HEK293T (cell line): ENCODE measurements at regions not wholly inside any gene's neighbourhood (a gene's known extent, or its start where the extent isn't known, plus 50 kb on each side); places are given as distances from the start of the nearest gene placed in this dataset.

Experiments
- ARNT ChIP-seq: fragments of 450-650 bp; IDR thresholded peaks from 2 replicates; pipeline ENCODE4 v1.6.1; 2017; ENCODE audit warnings: mild to moderate bottlenecking
- BHLHE40 ChIP-seq: fragments of 450-650 bp; IDR thresholded peaks from 2 replicates; pipeline ENCODE4 v1.6.1; 2016; ENCODE audit warnings: mild to moderate bottlenecking, moderate library complexity, borderline replicate concordance
- ELF4 ChIP-seq: fragments of 450-650 bp; IDR thresholded peaks from 2 replicates; pipeline ENCODE4 v1.6.1; 2017; ENCODE audit warnings: antibody characterized with exemption
- FOXM1 ChIP-seq: fragments of 450-650 bp; IDR thresholded peaks from 2 replicates; pipeline ENCODE4 v1.6.1; 2017; ENCODE audit warnings: mild to moderate bottlenecking, borderline replicate concordance
- LEF1 ChIP-seq: fragments of 450-650 bp; IDR thresholded peaks from 2 replicates; pipeline ENCODE4 v1.6.1; 2017; ENCODE audit warnings: mild to moderate bottlenecking, borderline replicate concordance
- SUZ12 ChIP-seq: fragments of 450-650 bp; IDR thresholded peaks from 2 replicates; pipeline ENCODE4 v1.6.1; 2016; ENCODE audit warnings: mild to moderate bottlenecking
- TARDBP ChIP-seq: fragments of 450-650 bp; IDR thresholded peaks from 2 replicates; pipeline ENCODE4 v1.6.1; 2016

DNA sequence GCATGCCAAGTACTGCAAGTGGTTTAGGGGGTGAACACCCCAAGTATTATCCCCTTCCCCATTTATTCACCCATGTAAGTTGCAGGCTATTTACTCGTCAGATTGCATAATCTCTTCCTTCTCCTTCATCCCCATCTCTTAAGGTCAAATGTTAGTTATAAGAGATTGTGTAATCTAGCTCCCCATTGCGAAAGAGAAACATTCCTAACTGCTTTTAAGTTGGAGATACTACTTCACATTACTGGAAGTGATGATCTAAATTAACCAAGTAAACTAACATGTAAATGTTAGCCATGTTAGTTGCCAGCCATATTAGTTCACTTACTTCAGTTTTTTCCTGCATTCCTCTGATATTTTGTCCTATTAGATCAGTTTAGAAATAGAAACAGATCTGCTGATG lies 262.3 kb downstream of the TAF11L14 start:
- TF ChIP-seq SUZ12 (no peak), BHLHE40 (no peak), ARNT (no peak), FOXM1 (no peak), LEF1 (no peak), ELF4 (no peak), TARDBP (no peak)
